GM19397 (cell line): ENCODE measurements at regions not wholly inside any gene's neighbourhood (a gene's known extent, or its start where the extent isn't known, plus 50 kb on each side); places are given as distances from the start of the nearest gene placed in this dataset.
"Not testable (repeated sequence)": the region's sequence is repeated elsewhere in the genome, so short reads cannot be mapped to it uniquely, and the experiment has no call there.

Experiments
- ATAC-seq: cut with Tn5 transposase; IDR thresholded peaks from one replicate; pipeline ENCODE4 v1.9.1; 2021; ENCODE audit warnings: mild to moderate bottlenecking, moderate library complexity; ENCODE audit not compliant: unreplicated experiment

GRCh38 chr16:48059190-48059589 is 96.6 kb downstream of the ABCC12 start:
- not testable (repeated sequence) for ATAC-seq

GRCh38 chr16:48057048-48057447 is 98.7 kb downstream of the ABCC12 start:
- no peak for ATAC-seq

- ATAC-seq = peak; percentile 71
Measured at GRCh38 chr16:48054881-48055601, 100.8 kb downstream of the ABCC12 start.

- no peak for ATAC-seq
Measured at GRCh38 chr16:48053418-48053745, 102.4 kb downstream of the ABCC12 start.

- ATAC-seq = no peak
Measured at GRCh38 chr16:48052731-48053417, 102.9 kb downstream of the ABCC12 start.

GRCh38 chr16:48050871-48051270 is 104.9 kb downstream of the ABCC12 start:
- no peak for ATAC-seq

GRCh38 chr16:48049847-48050246 is 105.9 kb downstream of the ABCC12 start:
- no peak for ATAC-seq

GRCh38 chr16:48047720-48048119 is 108.1 kb downstream of the ABCC12 start:
- ATAC-seq = no peak

GRCh38 chr16:48047241-48047640 is 108.6 kb downstream of the ABCC12 start:
- ATAC-seq = no peak

- no peak for ATAC-seq
Measured at GRCh38 chr16:48044117-48044516, 111.7 kb downstream of the ABCC12 start.

- ATAC-seq = no peak
Measured at GRCh38 chr16:48041981-48042421, 113.8 kb downstream of the ABCC12 start.

- no peak for ATAC-seq
Measured at GRCh38 chr16:48035142-48035541, 120.7 kb downstream of the ABCC12 start.

GRCh38 chr16:48030926-48031325 is 124.9 kb downstream of the ABCC12 start:
- ATAC-seq = no peak

GRCh38 chr16:48029768-48030167 is 126.0 kb downstream of the ABCC12 start:
- ATAC-seq = no peak

- ATAC-seq = no peak
Measured at GRCh38 chr16:48025359-48025758, 130.4 kb downstream of the ABCC12 start.

- ATAC-seq = no peak
Measured at GRCh38 chr16:48024042-48024441, 131.8 kb downstream of the ABCC12 start.

GRCh38 chr16:48022496-48022895 is 133.3 kb downstream of the ABCC12 start:
- ATAC-seq = no peak

GRCh38 chr16:48020617-48021016 is 135.2 kb downstream of the ABCC12 start:
- not testable (repeated sequence) for ATAC-seq

- ATAC-seq = no peak
Measured at GRCh38 chr16:48014349-48015135, 141.3 kb downstream of the ABCC12 start.

GRCh38 chr16:48013491-48013901 is 142.3 kb downstream of the ABCC12 start:
- ATAC-seq = no peak

GRCh38 chr16:48011878-48012658 is 143.7 kb downstream of the ABCC12 start:
- no peak for ATAC-seq
